Upper lobe of left lung (tissue), 4 donors: ENCODE measurements at regions not wholly inside any gene's neighbourhood (a gene's known extent, or its start where the extent isn't known, plus 50 kb on each side); places are given as distances from the start of the nearest gene placed in this dataset.

Experiments used
- CTCF ChIP-seq, 6 experiments: fragments of 450-650 bp in 4 of 6; fragments of 200-600 bp in 2 of 6; sonication (generic) in 2 of 6; IDR thresholded peaks; one replicate each; pipeline ENCODE4 v1.5.1; 2016 to 2019; ENCODE audit warnings: antibody characterized with exemption in 6 of 6
- POLR2A ChIP-seq, 4 donors: fragments of 450-650 bp; IDR thresholded peaks; one replicate each; pipeline ENCODE4 v1.5.1; 2016 to 2017; ENCODE audit warnings: antibody characterized with exemption in 4 of 4, mild to moderate bottlenecking in 2 of 4

GRCh38 chr14:104361921-104362681 is 217.5 kb upstream of the C14orf180 start:
- TF ChIP-seq POLR2A (IDR thresholded peaks at IDR 0.05): no peak
- no peak for TF ChIP-seq CTCF (IDR thresholded peaks at IDR 0.05)
